Esophagus squamous epithelium (tissue), 4 donors: ENCODE measurements at regions not wholly inside any gene's neighbourhood (a gene's known extent, or its start where the extent isn't known, plus 50 kb on each side); places are given as distances from the start of the nearest gene placed in this dataset.

Source experiments
- CTCF ChIP-seq, 6 experiments: fragments of 450-650 bp in 4 of 6; fragments of 200-600 bp in 2 of 6; sonication (generic) in 2 of 6; IDR thresholded peaks; one replicate each; pipeline ENCODE4 v1.5.1; 2016 to 2019; ENCODE audit warnings: antibody characterized with exemption in 6 of 6, mild to moderate bottlenecking in 4 of 6, moderate library complexity in 4 of 6
- POLR2A ChIP-seq, 4 donors: fragments of 450-650 bp; IDR thresholded peaks; one replicate each; pipeline ENCODE4 v1.6.1; 2017; ENCODE audit warnings: antibody characterized with exemption in 4 of 4, mild to moderate bottlenecking in 4 of 4, moderate library complexity in 3 of 4

GRCh38 chr9:102609461-102609860 is 385.7 kb upstream of the CYLC2 start:
- no peak for TF ChIP-seq CTCF (IDR thresholded peaks at IDR 0.05)
- TF ChIP-seq POLR2A (IDR thresholded peaks at IDR 0.05): no peak
